Mesothelial cell of epicardium (in vitro differentiated cells): ENCODE measurements at regions not wholly inside any gene's neighbourhood (a gene's known extent, or its start where the extent isn't known, plus 50 kb on each side); places are given as distances from the start of the nearest gene placed in this dataset.
"Not testable (repeated sequence)": the region's sequence is repeated elsewhere in the genome, so short reads cannot be mapped to it uniquely, and the experiment has no call there.

ENCODE experiments used
- DNase-seq, 2 experiments: peaks; one replicate each; pipeline ENCODE4 v3.0.0; 2021; ENCODE audit warnings: low spot score in 2 of 2; ENCODE audit not compliant: unreplicated experiment in 2 of 2
- H3K27ac Mint-ChIP-seq: 2 replicates; pipeline ENCODE4 v1.8.0; 2021; ENCODE audit warnings: mixed read lengths
- H3K27me3 Mint-ChIP-seq: 2 replicates; pipeline ENCODE4 v1.8.0; 2021; ENCODE audit warnings: low read depth, mixed read lengths
- H3K36me3 Mint-ChIP-seq: 2 replicates; pipeline ENCODE4 v1.8.0; 2021; ENCODE audit warnings: mixed read lengths
- H3K4me1 Mint-ChIP-seq: 2 replicates; pipeline ENCODE4 v1.8.0; 2021; ENCODE audit warnings: mixed read lengths
- H3K4me3 Mint-ChIP-seq: 2 replicates; pipeline ENCODE4 v1.8.0; 2021; ENCODE audit warnings: mild to moderate bottlenecking, moderate library complexity, mixed read lengths
- H3K9me3 Mint-ChIP-seq: 2 replicates; pipeline ENCODE4 v1.8.0; 2021; ENCODE audit warnings: mixed read lengths
- CTCF ChIP-seq: fragments of 200-600 bp; sonication (generic); IDR thresholded peaks from one replicate; pipeline ENCODE4 v1.5.0; 2021; ENCODE audit warnings: antibody characterized with exemption; ENCODE audit not compliant: unreplicated experiment

DNA sequence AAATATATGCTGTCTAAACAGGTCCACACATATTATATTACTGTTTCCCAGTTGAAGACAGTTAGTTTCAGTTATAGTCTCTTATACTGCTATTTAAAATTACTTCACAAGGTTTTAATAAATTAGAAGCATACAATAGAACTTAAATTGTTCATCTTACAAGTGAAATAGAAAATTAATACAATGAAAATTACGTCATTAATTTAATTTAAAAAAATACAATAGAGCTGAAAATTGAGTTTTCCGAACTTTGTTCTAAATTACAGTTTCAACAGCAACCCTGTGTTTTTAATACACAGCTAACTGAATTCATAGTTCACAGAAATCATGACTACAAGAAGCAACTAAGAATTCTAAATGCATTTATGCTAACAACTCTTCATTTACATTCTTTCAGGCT lies 525.7 kb upstream of the FOXG1 start:
- H3K4me1 Mint-ChIP-seq: no peaks in the 10 kb centered on the region
- no peak overlapping the region for H3K27ac Mint-ChIP-seq
- no peak for DNase-seq
- H3K36me3 Mint-ChIP-seq: no peaks in the 10 kb centered on the region
- no peak overlapping the region for H3K4me3 Mint-ChIP-seq
- no peak for TF ChIP-seq CTCF
- H3K9me3 Mint-ChIP-seq: peaks cover 12% of the 10 kb centered on the region
- H3K27me3 Mint-ChIP-seq: no peaks in the 10 kb centered on the region

- Mint-ChIP-seq H3K9me3 (peaks cover 9% of the 10 kb centered on the region), H3K4me1 (no peaks in the 10 kb centered on the region), H3K36me3 (no peaks in the 10 kb centered on the region), H3K27ac (no peak overlapping the region), H3K4me3 (no peak overlapping the region), H3K27me3 (no peaks in the 10 kb centered on the region)
- no peak for DNase-seq
- no peak for TF ChIP-seq CTCF
These were observed 523.7 kb upstream of the FOXG1 start for GRCh38 chr14:28242895-28243294.

DNA sequence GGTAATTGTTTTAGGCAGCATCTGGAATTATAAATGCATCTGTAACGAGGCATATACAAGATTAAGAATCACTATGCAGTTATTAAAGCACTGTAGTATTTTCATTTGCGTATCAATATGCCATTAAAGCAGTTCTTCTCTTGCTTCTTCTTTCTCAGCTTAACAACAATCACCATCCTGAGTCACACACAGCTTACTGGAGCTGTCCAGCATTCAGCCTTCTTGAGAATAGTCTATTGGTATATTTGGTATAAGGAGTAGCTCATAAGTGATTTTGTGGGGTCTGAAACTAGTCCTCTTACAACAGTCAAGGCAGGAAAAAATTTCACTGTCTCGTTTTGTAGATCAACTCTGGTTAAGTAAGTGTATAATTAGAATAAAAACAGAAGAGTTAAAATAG lies 523.0 kb upstream of the FOXG1 start:
- H3K4me1 Mint-ChIP-seq: no peaks in the 10 kb centered on the region
- TF ChIP-seq CTCF: no peak
- no peak for DNase-seq
- no peaks in the 10 kb centered on the region for H3K27me3 Mint-ChIP-seq
- H3K4me3 Mint-ChIP-seq: no peak overlapping the region
- peaks cover 10% of the 10 kb centered on the region for H3K9me3 Mint-ChIP-seq
- H3K27ac Mint-ChIP-seq: no peak overlapping the region
- H3K36me3 Mint-ChIP-seq: no peaks in the 10 kb centered on the region

GRCh38 chr14:28245216-28245615 lies 521.4 kb upstream of the FOXG1 start:
- Mint-ChIP-seq H3K4me1 (no peaks in the 10 kb centered on the region), H3K27me3 (no peaks in the 10 kb centered on the region), H3K9me3 (peaks cover 20% of the 10 kb centered on the region), H3K4me3 (no peak overlapping the region), H3K36me3 (no peaks in the 10 kb centered on the region), H3K27ac (no peak overlapping the region)
- no peak for DNase-seq
- no peak for TF ChIP-seq CTCF

GRCh38 chr14:28247491-28247890 lies 519.1 kb upstream of the FOXG1 start:
- Mint-ChIP-seq H3K4me3 (no peak overlapping the region), H3K9me3 (peaks cover 29% of the 10 kb centered on the region), H3K27ac (no peak overlapping the region), H3K36me3 (no peaks in the 10 kb centered on the region), H3K27me3 (no peaks in the 10 kb centered on the region), H3K4me1 (no peaks in the 10 kb centered on the region)
- DNase-seq: no peak
- TF ChIP-seq CTCF: no peak

DNA sequence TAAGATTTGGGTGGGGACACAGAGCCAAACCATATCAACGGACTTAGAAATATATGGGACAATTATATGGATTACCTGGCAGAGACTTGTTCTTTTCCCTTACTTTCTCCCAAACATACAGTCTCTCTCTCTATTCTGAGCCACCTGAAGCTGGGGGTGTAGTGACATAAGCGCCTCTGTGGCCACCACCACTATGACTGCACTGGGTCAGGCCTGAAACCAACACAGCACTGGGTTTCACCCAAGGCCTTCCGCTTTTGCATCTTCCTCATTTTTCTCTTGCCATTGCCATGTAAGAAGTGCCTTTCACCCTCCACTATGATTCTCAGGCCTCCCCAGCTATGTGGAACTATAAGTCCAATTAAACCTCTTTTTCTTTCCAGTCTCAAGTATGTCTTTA lies 514.5 kb upstream of the FOXG1 start:
- H3K27ac Mint-ChIP-seq, H3K27me3 Mint-ChIP-seq, DNase-seq, H3K36me3 Mint-ChIP-seq, H3K4me3 Mint-ChIP-seq, H3K4me1 Mint-ChIP-seq: not testable (repeated sequence)
- H3K9me3 Mint-ChIP-seq: peaks cover 33% of the 10 kb centered on the region
